Left lobe of liver (tissue), 2 donors: ENCODE measurements at regions not wholly inside any gene's neighbourhood (a gene's known extent, or its start where the extent isn't known, plus 50 kb on each side); places are given as distances from the start of the nearest gene placed in this dataset.

Experiments
- ATAC-seq: fragments of 200-7000 bp; cut with Tn5 transposase; one replicate; pipeline ENCODE4 v1.9.1; 2020; ENCODE audit warnings: mild to moderate bottlenecking, moderate library complexity
- DNase-seq: peaks from one replicate; pipeline ENCODE4 v3.0.0-alpha.2; 2020; ENCODE audit warnings: low spot score
- donor health status: DM: no; HTN: no; CAD: no; lungs with moderate emphysema.
- donor health status: DM: no; HTN: yes; CAD: no.

DNA sequence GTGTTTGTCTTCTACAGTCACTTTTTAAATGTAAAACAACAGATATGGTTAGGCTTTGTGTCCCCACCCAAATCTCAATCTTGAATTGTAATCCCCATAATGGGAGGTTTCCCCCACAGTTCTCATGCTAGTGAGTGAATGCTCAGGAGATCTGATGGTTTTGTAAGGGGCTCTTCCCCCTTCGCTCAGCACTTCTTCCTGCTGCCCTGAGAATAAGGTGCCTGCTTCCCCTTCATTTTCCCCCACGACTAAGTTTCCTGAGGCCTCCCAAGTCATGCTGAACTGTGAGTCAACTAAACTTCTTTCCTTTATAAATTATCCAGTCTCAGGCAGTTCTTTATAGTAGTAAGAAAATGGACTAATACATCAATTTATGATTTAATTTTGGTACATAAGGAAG lies 118.0 kb upstream of the SNTG2 start:
- no peak for DNase-seq
- ATAC-seq, result no peak

DNA sequence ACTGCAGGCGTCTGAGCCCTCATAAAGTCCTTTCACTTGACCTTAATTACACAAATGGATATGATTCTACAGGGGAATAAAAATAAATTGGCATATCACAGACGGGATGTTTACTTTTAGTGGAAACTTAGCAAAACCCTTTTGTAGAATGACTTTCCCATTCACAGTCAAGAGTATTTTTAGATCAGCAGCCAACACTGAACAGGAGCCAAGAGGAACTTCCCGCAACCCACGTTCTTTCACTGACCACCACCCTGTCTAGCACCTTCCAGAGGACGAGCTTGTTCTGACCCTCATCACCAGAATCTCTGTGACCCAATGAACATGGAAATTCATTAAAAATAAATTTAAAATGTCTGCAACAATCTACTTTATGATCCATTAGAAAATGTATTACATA lies 119.0 kb upstream of the SNTG2 start:
- DNase-seq, result no peak
- no peak for ATAC-seq

DNA sequence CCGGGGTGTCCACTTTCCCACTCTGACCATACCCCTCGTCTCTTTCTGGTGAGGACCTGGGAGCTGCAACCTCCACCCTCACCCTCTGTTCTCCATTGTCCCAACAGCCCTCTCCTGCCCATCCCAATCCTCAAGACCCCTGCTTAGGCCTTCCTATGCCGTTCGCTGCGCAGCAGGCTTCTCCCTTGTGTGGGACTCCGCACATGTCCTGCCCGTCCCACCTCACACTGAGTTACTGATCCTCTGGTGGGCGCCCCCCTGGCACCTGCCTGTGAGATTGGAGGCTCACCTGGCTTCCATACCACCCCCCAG lies 119.5 kb upstream of the SNTG2 start:
- no peak for ATAC-seq
- DNase-seq, result no peak

DNA sequence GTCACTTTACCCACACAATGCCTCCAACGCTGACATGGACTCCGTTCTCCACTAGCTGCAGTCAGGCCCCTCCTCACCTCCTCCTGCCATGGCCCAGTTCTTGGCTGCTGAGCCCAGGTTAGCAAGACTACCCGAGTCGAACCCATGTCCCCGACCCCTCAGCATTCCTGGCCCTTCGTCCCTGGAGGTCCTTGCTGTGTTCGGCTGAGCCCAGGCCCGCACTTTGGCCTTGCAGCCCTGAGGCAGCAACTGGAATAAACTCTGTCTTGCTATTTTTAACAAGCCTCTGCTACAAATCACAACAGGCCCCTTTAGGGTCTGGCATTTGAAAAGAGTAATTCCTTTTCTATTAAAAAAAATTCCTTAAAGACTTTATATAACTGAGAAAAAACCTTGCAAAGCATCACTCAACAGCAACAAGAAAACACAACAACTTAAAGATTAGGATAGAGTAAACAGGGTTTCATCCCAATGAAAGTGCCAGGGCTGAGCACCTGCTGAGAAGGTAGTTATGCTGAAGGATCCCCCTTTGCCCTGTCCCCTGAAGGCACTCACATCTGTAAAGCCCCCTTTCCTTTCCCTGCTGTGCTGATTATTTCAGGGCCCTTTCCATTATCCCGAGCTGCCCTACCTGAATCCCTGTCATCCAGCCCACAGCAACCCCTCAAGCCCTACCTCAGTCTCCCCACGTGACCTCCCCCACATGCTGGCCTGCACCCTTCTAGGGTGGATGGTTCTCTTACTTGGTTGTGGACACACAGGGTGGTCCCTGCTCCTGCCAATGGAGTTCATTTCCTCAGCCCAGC lies 120.0 kb upstream of the SNTG2 start:
- ATAC-seq, result no peak
- DNase-seq, result no peak

DNA sequence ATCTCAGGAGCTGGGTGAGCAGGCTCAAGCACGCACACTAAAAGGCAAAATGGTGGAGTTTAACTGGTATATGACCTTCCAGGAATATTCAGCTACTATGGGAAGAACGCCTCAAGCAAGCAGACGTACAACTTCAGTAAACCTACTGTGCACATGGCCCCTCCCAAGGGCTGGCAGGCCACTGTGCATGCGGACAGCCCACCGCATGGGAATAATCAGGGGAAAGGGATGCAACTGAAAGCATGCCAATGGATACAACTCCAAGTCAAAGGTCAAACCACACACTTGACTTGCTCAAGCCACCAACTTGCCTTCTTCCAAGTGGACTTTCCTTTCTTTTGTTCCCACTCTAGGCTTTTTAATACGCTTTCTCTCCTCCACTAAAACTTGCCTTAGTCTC lies 121.6 kb upstream of the SNTG2 start:
- no peak for DNase-seq
- ATAC-seq, result no peak

DNA sequence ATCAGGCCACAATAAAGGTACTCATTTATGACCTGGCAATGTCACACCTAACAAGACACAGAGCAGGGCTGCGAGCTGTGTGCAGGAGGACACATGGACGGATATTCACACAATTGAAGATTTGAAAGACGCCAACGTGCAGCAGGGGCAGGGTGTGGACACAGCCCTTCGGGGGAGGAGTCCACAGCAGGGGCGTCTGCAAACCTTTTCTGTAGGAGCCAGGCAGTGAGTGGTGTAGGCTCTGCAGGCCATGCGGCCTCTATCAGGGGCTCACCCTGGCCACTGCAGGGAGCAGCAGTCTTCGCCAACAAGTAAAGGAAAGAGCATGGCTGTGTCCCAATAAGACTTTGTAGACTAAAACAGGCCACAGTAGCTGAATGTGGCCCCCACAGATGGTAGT lies 125.7 kb upstream of the SNTG2 start:
- DNase-seq, result no peak
- no peak for ATAC-seq

DNA sequence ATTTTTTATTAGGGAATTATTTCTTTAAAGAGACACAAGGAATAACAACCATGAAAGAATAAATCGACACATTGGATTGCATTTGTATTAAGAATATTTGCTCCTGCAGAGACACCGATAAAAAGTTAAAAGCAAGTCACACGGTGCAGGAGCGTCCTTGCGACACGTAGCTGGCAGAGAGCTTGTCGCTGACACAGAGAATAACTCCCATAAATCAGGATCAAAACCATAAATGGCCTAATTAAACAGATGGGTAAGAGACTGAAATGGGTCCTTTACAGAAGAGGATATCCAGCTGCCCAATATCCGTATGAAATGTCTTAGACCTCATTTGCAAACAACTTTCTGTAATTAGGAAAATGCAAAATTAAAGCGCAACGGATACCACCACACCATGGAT lies 126.1 kb upstream of the SNTG2 start:
- no peak for ATAC-seq
- no peak for DNase-seq

DNA sequence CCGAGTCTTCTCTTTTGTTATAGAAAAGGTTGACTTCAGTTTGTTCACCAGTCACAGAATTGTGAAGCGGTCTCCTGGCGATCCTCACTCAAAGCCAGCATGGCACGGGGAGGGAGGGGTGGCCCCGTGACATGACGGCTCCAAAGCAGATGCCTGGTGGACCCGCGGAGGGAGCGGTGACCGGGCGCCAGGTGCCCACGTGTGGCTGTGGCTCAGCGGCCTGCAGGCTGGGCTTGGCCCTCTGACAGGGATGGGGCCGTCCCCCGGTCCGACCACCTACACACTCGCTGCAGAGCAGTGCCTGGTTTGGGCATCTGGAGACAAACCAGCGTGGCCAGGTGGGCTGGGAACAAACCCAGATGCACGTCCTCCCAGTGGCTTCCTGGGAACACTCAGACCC lies 129.1 kb upstream of the SNTG2 start:
- no peak for ATAC-seq
- no peak for DNase-seq

DNA sequence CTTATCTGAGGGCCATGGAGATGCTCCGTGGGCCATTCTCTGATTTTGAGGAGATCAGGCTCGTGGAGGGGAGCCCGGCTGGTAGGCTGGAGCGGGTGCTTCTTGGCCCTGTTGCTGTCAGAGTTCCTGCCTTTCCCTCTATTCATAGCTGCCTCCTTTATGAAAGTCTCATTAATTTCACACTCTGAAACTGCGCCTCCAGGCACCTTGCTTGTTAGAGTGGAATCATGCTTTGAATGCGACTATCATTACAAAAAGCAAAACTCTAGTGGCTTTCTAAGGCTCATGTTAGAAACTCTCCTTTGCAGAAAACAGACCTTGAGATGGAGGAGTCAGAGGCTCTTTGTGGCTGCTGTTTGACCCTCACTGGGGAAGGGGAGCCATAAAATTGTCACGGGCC lies 131.0 kb upstream of the SNTG2 start:
- no peak for ATAC-seq
- no peak for DNase-seq

DNA sequence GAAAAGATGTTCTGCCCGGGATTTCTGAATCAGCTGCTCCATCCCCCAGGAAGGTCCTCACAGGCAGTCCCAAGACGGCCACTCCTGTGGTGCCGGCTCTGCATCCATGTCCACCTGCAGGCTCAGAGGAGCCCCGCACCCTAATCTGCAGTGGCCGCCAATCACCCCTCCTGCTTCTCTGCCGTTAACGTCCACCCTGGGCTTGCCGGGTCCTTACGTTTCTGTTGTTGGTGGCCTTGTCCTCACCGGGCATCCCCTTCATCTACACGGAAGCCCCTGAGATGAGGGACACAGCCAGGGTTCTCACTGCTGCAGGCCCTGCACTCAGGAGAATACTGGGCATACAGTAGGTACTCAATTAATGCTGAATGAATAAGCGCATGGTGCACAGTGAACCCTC lies 131.5 kb upstream of the SNTG2 start:
- DNase-seq, result no peak
- ATAC-seq, result no peak

DNA sequence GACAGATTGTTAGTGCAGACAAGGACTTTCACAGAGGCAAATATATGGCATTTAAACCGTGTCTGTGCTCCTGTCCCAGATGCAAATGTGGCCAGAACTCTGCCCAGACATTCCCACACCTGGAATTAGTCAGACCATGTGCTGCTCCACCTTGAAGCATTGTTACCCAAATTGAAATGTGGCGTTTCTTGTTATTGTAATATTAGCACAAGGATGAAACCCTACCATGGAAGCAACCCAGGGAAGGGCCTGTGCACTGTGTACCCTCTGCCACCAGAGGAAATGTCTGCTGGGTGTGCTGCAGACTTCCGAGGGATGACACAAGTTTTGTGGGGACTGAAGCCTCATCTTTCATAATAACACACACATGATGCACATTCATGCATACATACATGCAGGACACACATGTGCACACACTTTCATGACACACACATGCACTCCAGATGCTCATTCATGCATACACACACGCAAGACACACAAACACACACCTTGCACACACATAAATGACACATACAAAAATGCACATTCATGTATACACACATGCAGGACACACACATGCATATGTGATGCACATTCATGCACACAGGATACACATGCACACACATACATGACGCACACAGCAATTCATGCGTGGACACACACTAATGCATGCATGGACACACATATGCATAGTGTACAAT lies 133.2 kb upstream of the SNTG2 start:
- no peak for DNase-seq
- no peak for ATAC-seq

DNA sequence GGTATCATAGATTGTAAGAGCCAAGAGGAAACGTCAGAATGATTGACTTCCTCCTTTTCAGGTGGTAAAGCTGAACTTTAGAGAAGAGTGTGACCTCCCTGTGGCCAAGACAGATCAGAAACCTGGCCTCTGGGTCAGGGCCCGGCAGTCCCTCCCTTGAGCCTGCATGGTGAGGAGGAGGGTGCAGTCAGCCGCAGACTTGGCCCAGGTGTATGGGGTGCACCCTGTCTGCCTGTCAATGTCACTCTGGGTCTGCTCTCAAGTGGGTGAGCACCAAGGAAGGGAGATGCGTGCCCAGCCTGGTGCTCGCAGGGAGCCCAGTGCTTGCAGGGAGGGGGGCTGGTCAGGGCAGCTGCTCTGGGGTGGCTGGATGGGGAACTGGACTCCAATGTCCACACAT lies 134.4 kb upstream of the SNTG2 start:
- no peak for ATAC-seq
- DNase-seq, result no peak

DNA sequence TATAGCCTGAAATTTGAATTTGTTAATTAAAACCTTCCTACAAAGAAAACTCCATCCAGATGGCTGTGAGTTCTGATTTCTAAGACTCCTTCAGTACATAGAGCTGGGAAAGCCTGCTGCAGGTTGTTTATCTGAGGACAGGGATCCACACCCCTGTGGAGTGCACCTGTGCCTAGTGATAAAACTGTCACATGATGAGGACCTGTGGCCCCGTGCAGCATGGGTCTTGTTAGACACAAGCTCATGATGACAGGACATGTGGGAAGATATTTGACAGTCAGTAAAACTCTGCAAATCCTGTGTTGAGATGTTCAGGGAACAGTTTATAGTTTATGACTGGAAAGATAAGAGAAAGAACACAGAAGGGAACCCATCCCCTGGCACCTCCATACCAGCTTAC lies 133.2 kb upstream of the TMEM18 start:
- DNase-seq (no peak), ATAC-seq (no peak)

DNA sequence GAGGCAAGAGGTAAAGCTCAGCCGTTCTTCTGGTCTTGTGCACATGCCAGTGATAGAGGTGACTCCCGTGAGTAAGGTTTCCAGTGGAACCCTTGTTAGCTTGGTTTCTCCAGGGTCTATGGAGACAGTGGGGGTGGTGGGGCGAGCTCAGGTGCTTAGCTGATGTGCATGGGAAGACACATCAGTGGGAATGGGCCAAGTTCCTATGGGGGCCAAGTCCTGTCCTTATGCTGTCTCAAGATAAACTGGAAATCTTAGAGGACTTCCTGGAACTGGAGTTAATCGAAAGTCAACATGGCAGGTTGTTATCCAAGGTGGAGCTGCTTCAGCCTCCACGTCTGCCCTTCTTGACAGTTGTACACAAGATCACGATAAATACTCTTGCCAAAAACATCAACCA lies 130.1 kb upstream of the TMEM18 start:
- ATAC-seq, result no peak
- no peak for DNase-seq

DNA sequence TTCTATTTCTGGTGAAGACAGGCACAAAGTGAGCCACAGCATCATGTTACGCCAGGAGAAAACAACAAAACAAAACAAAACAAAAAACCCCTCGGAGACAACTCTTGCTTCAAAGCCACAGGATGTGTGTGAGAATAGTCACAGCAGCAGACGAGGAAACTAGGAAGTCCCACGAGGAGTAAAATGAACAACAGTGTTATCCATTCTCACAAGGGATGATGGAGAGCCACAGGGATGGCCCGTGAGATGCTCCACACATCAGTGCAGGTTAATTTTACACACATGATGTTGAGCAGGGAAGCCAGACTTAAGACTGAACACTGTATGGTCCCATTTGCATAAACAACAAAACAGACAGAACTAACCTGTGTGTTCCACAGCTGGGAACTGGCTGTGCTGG lies 128.5 kb upstream of the TMEM18 start:
- DNase-seq (no peak), ATAC-seq (no peak)

DNA sequence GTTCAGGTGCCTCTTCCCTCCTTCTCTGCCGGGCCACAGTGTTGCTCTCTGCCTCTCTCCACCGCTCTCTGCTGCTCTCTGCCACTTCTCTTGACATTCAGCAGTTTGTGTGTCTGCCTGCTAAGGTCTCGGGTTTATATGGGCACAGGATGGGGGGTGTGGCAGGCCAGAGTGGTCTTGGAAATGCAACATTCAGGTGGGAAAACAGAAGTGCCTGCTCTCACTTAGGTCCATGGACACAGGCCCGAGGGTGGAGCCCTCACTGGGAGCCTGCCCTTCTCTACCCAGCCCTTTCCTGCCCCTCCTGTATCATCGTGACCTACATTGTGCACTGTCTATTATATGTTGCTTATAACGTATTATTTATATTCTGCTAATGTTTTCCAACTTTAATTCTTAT lies 120.8 kb upstream of the TMEM18 start:
- no peak for ATAC-seq
- DNase-seq, result no peak

DNA sequence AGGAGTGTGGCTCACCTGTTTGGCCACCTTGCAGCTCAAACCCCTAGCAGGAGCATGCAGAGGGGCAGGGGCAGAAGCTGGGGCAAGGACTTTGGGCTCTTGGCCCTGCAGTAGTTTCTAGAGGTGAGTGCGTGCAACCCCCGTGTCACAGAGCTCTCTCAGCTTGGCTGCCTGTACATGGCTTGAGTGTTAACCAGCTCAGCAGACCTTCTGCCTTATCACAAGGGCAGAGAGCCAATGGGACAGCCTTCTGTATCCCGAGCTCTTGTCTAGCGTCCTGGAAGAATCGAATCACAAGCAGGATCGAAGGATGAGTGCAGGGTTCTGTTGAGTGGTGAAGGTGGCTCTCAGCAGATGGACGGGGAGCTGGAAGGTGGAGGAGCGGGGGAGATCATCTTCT lies 120.3 kb upstream of the TMEM18 start:
- no peak for ATAC-seq
- DNase-seq, result no peak

DNA sequence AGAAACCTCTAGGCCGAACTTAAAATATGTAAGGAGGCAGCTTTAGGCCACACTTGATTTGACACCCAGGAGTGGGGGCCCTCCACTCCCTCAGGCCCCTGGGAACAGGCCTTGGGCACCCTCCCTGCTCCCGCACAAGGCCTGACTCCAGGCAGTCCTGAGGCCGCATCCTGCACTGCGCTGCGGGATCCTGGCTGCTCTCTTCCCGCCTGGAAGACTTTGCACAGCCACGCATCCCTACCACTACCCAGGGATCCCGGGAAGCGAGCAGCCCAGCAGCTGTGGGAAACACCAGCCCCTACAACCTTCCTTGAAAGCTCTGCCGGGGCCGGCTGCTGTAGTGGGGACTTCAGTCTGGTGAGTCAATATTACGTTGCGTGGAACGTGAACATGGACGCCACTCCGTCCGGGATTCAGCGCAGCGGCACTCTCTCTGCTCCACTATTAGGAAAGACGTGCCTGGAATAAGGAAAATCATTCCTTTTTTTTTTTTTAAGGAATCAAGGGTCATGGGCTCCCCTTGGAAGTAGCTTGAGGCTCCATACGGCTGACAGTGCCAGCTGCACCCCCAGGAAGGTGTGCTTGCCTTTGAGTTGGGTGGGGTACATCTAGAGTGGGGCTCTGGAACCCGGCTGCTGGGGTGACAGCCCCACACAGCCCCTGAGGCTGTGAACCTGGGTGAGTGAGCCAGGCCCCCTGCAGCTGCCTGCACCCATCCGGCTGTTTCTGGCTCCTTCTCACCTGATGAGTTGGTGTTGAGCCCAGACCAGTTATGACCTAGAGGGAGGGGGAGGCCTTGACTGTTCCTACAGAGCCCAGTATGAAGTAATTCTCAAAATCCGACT lies 119.2 kb upstream of the TMEM18 start:
- DNase-seq (no peak), ATAC-seq (no peak)

DNA sequence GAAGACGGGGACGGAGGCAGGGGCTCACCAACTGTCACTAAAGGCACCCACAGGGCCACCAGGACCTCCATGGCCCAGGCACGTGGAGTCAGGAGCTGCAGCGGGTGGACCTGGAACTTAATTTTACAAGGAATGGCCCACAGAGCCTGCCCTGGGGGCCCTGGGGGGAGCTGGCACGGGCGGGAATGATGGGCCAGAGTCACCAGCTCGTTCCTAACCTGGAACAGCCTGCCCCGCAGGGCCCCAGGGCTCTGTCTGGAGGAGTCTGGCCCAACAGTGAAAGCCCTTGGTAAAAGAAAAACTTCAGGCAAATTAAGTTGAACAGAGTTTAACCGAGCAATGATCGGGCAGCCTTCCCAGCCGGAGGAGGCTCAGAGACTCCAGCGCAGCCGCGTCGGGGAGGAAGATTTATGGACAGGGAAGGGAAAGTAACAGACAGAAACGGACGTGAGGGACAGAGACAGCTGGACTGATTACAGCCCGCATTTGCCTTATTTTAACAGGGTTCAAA lies 118.4 kb upstream of the TMEM18 start:
- ATAC-seq (no peak), DNase-seq (no peak)

DNA sequence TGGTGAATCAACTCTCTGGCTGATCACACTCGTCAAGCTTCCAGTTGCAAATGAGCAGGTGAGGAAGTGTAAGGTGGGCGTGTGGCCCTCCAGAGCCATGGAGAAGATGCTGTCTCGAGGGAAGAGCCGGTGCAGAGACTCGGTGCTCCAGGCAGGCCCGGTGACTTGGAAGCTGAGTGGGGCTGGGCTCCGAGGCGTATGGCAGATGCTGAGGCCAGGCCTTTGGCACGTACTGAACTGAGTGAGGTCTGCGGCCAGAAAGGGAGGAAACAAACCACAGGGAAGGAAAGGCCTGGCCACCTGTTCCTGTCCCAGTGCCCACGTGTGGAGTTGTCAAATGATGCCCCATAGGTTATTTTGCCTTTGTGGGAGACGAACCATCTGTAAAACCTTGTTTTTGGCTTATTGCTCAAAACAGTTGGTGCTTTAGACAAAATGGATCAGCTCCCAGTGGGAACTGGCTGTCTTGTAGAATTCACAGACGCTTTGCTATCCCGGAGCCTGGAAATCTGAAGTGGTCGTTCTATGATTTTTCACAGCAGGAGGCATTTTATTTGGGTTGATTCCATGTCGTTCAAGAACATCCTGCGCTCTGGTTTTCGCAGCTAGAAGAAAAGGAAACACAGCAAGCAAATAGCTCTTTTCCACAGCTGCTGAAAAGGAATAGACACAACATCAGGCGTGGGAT lies 117.5 kb upstream of the TMEM18 start:
- ATAC-seq, result no peak
- no peak for DNase-seq

DNA sequence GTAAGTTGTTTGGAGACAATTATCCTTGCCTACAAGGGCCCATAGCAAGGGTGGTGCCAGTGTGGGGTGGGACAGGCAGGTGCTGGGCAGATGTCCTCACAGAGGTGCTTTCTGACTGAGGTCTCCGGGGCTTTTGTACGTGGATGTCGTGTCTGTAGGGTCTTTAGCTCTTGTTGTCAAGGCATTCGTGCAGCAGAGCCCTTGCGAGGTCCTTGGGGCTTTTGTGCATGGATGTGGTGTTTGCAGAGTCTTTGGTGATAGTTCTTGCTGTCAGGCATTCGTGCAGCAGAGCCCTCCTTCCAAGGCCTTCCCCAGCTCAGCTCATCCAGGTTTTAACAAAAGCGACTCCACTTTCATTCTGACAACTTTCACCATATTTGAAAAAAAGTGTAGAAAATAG lies 116.0 kb upstream of the TMEM18 start:
- ATAC-seq, result no peak

More for the DNA sequence above, 116.0 kb upstream of the TMEM18 start:
- DNase-seq, result no peak
